ENCODE measurements at regions not wholly inside any gene's neighbourhood (a gene's known extent, or its start where the extent isn't known, plus 50 kb on each side); places are given as distances from the start of the nearest gene placed in this dataset.

DNA sequence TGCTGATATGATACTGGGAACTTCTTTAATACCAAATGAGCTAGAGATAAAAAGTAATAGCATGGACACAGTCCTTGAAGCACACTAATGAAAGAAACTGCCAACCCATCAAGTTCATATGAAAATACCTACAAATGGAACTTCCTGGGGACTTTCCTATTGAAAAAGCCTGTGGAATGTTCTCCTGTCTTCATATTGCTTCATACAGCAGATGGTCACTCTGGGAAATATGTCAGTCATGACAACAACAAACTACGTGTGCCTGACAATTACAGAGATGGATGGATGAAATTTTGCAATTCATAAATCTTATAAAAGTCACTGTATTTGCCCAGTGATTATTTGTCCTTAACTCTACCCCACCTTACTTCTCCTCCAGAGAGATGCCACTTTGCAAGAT is 106.6 kb upstream of the COL1A2 start:
- H3K79me2 ChIP-seq (ENCODE audit: insufficient read depth, low read length): no peaks in the 10 kb centered on the region
- FAIRE-seq (no peak), DNase-seq (ENCODE audit: low read depth) (no peak)
- H3K27ac ChIP-seq (ENCODE audit: low read depth, low read length): no peak overlapping the region
- no peak for TF ChIP-seq EZH2 (IDR thresholded peaks at IDR 0.05; ENCODE audit: insufficient read depth, low read length)
- TF ChIP-seq, protein P1, sequence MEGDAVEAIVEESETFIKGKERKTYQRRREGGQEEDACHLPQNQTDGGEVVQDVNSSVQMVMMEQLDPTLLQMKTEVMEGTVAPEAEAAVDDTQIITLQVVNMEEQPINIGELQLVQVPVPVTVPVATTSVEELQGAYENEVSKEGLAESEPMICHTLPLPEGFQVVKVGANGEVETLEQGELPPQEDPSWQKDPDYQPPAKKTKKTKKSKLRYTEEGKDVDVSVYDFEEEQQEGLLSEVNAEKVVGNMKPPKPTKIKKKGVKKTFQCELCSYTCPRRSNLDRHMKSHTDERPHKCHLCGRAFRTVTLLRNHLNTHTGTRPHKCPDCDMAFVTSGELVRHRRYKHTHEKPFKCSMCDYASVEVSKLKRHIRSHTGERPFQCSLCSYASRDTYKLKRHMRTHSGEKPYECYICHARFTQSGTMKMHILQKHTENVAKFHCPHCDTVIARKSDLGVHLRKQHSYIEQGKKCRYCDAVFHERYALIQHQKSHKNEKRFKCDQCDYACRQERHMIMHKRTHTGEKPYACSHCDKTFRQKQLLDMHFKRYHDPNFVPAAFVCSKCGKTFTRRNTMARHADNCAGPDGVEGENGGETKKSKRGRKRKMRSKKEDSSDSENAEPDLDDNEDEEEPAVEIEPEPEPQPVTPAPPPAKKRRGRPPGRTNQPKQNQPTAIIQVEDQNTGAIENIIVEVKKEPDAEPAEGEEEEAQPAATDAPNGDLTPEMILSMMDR (IDR thresholded peaks at IDR 0.05; ENCODE audit: insufficient read depth, low read depth, low read length): no peak
- no peaks in the 10 kb centered on the region for H3K4me1 ChIP-seq (ENCODE audit: insufficient read depth, low read length)
- peaks cover 6% of the 10 kb centered on the region for H3K4me1 Mint-ChIP-seq (ENCODE audit: low read depth, unreplicated experiment)
- no peaks in the 10 kb centered on the region for H3K27me3 ChIP-seq (ENCODE audit: insufficient read depth, low read length)
- H3K36me3 Mint-ChIP-seq (ENCODE audit: low read depth, unreplicated experiment): no peaks in the 10 kb centered on the region
- no peak overlapping the region for H3K27ac Mint-ChIP-seq (ENCODE audit: unreplicated experiment)
- H3K4me3 Mint-ChIP-seq (ENCODE audit: unreplicated experiment): no peak overlapping the region
- no peaks in the 10 kb centered on the region for H3K27me3 Mint-ChIP-seq (ENCODE audit: low read depth, unreplicated experiment)
- H3K4me3 ChIP-seq (ENCODE audit: insufficient read depth, low read depth, low read length): no peak overlapping the region
- H2AFZ ChIP-seq (ENCODE audit: low read depth, low read length): no peak overlapping the region
- H3K9ac ChIP-seq (ENCODE audit: low read length): no peak overlapping the region
- H3K4me2 ChIP-seq (ENCODE audit: low read length): no peak overlapping the region
- H3K9me3 ChIP-seq (ENCODE audit: insufficient read depth, low read depth, low read length): no peaks in the 10 kb centered on the region
- H4K20me1 ChIP-seq (ENCODE audit: insufficient read depth, low read length): no peaks in the 10 kb centered on the region
- no peaks in the 10 kb centered on the region for H3K36me3 ChIP-seq (ENCODE audit: insufficient read depth, low read length)
- no peaks in the 10 kb centered on the region for H3K9me3 Mint-ChIP-seq (ENCODE audit: unreplicated experiment)

DNA sequence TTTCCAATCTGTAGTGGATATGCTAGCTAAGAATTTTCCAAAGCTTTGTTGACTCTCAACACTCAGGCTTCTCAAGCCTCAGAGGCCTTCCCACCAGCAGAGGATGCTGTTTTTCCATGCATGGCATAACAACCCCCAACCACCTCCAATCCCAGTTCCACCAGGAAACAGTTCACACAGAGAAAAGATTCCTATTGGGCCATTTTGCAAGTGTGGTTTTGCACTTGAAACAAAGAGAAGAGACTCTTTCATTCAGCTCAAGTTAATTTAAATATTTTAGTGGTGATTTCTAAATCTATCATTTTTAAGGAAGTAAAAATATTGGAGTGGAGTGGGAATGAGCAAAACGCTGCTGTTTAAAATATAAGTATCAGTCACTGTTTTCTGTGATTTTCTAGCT is 105.6 kb upstream of the COL1A2 start:
- Histone ChIP-seq H3K36me3 (ENCODE audit: insufficient read depth, low read length) (no peaks in the 10 kb centered on the region), H3K4me2 (ENCODE audit: low read length) (no peak overlapping the region), H3K4me1 (ENCODE audit: insufficient read depth, low read length) (no peaks in the 10 kb centered on the region), H2AFZ (ENCODE audit: low read depth, low read length) (no peak overlapping the region), H3K27ac (ENCODE audit: low read depth, low read length) (no peak overlapping the region), H3K9ac (ENCODE audit: low read length) (no peak overlapping the region), H3K79me2 (ENCODE audit: insufficient read depth, low read length) (no peaks in the 10 kb centered on the region), H3K9me3 (ENCODE audit: insufficient read depth, low read depth, low read length) (no peaks in the 10 kb centered on the region), H4K20me1 (ENCODE audit: insufficient read depth, low read length) (no peaks in the 10 kb centered on the region), H3K4me3 (ENCODE audit: insufficient read depth, low read depth, low read length) (no peak overlapping the region), H3K27me3 (ENCODE audit: insufficient read depth, low read length) (no peaks in the 10 kb centered on the region)
- Mint-ChIP-seq H3K4me3 (ENCODE audit: unreplicated experiment) (no peak overlapping the region), H3K27ac (ENCODE audit: unreplicated experiment) (peak overlapping the region; percentile 63), H3K36me3 (ENCODE audit: low read depth, unreplicated experiment) (no peaks in the 10 kb centered on the region), H3K9me3 (ENCODE audit: unreplicated experiment) (no peaks in the 10 kb centered on the region), H3K4me1 (ENCODE audit: low read depth, unreplicated experiment) (peaks cover 8% of the 10 kb centered on the region), H3K27me3 (ENCODE audit: low read depth, unreplicated experiment) (no peaks in the 10 kb centered on the region)
- peak; percentile 79 for DNase-seq (ENCODE audit: low read depth)
- FAIRE-seq: peak; percentile 97
- TF ChIP-seq EZH2 (IDR thresholded peaks at IDR 0.05; ENCODE audit: insufficient read depth, low read length): no peak
- TF ChIP-seq, protein P1 (IDR thresholded peaks at IDR 0.05; ENCODE audit: insufficient read depth, low read depth, low read length): peak; percentile 100

DNA sequence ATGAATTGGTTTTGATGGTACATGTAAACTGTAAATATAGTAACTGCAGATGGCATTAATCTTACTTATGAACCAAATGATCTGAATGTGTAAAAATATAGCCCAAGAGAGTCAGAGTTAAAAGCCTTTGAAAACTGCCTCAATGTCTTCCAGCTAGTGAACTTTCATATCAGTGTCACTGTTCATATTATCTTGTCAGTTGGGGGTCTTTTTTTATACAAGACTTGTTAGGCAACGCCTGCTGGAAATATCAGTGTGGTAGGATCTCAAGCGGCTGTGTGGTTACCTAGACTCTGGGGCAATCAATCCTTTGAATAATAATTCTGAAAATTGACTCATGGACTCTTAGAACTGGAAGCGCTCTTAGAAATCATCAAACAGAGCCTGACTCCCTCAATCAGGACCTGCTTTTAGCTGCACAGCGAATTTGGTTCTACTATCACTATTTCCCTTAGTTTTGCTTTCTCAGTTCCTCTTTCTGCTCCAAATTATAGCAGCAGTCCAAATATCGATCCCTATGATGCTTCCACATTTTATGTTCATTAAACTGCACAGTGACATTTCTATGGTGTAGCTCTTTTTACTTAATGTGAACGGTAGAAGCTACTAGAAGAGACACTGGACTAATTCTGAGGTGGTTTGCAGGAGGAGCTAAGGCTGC is 100.1 kb upstream of the COL1A2 start:
- DNase-seq (ENCODE audit: low read depth): no peak
- Histone ChIP-seq H3K27me3 (ENCODE audit: insufficient read depth, low read length) (no peaks in the 10 kb centered on the region), H3K4me1 (ENCODE audit: insufficient read depth, low read length) (peaks cover 29% of the 10 kb centered on the region), H3K36me3 (ENCODE audit: insufficient read depth, low read length) (no peaks in the 10 kb centered on the region), H3K4me2 (ENCODE audit: low read length) (no peak overlapping the region), H4K20me1 (ENCODE audit: insufficient read depth, low read length) (no peaks in the 10 kb centered on the region), H3K9ac (ENCODE audit: low read length) (no peak overlapping the region), H2AFZ (ENCODE audit: low read depth, low read length) (no peak overlapping the region), H3K27ac (ENCODE audit: low read depth, low read length) (no peak overlapping the region), H3K79me2 (ENCODE audit: insufficient read depth, low read length) (peaks cover 11% of the 10 kb centered on the region), H3K9me3 (ENCODE audit: insufficient read depth, low read depth, low read length) (no peaks in the 10 kb centered on the region), H3K4me3 (ENCODE audit: insufficient read depth, low read depth, low read length) (no peak overlapping the region)
- peak overlapping the region; percentile 3 for H3K4me3 Mint-ChIP-seq (ENCODE audit: unreplicated experiment)
- no peaks in the 10 kb centered on the region for H3K36me3 Mint-ChIP-seq (ENCODE audit: low read depth, unreplicated experiment)
- H3K9me3 Mint-ChIP-seq (ENCODE audit: unreplicated experiment): no peaks in the 10 kb centered on the region
- H3K27me3 Mint-ChIP-seq (ENCODE audit: low read depth, unreplicated experiment): no peaks in the 10 kb centered on the region
- no peak for FAIRE-seq
- TF ChIP-seq, protein P1 (IDR thresholded peaks at IDR 0.05; ENCODE audit: insufficient read depth, low read depth, low read length): no peak
- no peak for TF ChIP-seq EZH2 (IDR thresholded peaks at IDR 0.05; ENCODE audit: insufficient read depth, low read length)
- H3K4me1 Mint-ChIP-seq (ENCODE audit: low read depth, unreplicated experiment): peaks cover 42% of the 10 kb centered on the region
- peak overlapping the region; percentile 31 for H3K27ac Mint-ChIP-seq (ENCODE audit: unreplicated experiment)

All from astrocyte (in vitro differentiated cells and primary cell).